Lung (tissue), 11 donors: ENCODE measurements at regions not wholly inside any gene's neighbourhood (a gene's known extent, or its start where the extent isn't known, plus 50 kb on each side); places are given as distances from the start of the nearest gene placed in this dataset.

Experiments used
- ATAC-seq: fragments of 200-7000 bp; cut with Tn5 transposase; one replicate; pipeline ENCODE4 v1.9.1; 2020; ENCODE audit warnings: moderate number of reproducible peaks; ENCODE audit not compliant: insufficient read depth, low FRiP score
- DNase-seq, 3 donors: peaks; one replicate each; pipeline ENCODE4 v3.0.0-alpha.2; 2013 to 2017
- H3K27ac ChIP-seq, 2 donors: one replicate each; pipeline ENCODE4 v1.5.1; 2013; ENCODE audit warnings: mild to moderate bottlenecking in 2 of 2, moderate library complexity in 2 of 2, control low read depth in 1 of 2, inconsistent platforms in 1 of 2, low read depth in 1 of 2, low read length in 1 of 2
- H3K27me3 ChIP-seq, 3 donors: one replicate each; pipeline ENCODE4 v1.5.1; 2013; ENCODE audit warnings: low read length in 2 of 3; ENCODE audit not compliant: control insufficient read depth in 3 of 3, insufficient read depth in 3 of 3
- H3K36me3 ChIP-seq, 4 donors: one replicate each; pipeline ENCODE4 v1.5.1; 2013; ENCODE audit warnings: low read length in 4 of 4, mild to moderate bottlenecking in 1 of 4, moderate library complexity in 1 of 4; ENCODE audit not compliant: control insufficient read depth in 4 of 4, insufficient read depth in 4 of 4
- H3K4me1 ChIP-seq, 5 donors: one replicate each; pipeline ENCODE4 v1.5.1; 2013; ENCODE audit warnings: low read length in 5 of 5, mild to moderate bottlenecking in 2 of 5, moderate library complexity in 1 of 5; ENCODE audit not compliant: control insufficient read depth in 5 of 5, insufficient read depth in 5 of 5
- H3K4me3 ChIP-seq: one replicate; pipeline ENCODE4 v1.5.1; 2013; ENCODE audit warnings: mild to moderate bottlenecking, control low read depth, moderate library complexity
- H3K9ac ChIP-seq, 2 donors: one replicate each; pipeline ENCODE4 v1.5.1; 2013; ENCODE audit warnings: low read length in 2 of 2, control low read depth in 1 of 2; ENCODE audit not compliant: insufficient read depth in 1 of 2
- H3K9me3 ChIP-seq, 4 donors: one replicate each; pipeline ENCODE4 v1.5.1; 2013; ENCODE audit warnings: low read length in 3 of 4, mild to moderate bottlenecking in 1 of 4, moderate library complexity in 1 of 4; ENCODE audit not compliant: control insufficient read depth in 4 of 4, insufficient read depth in 3 of 4
- CTCF ChIP-seq: IDR thresholded peaks from 2 replicates; pipeline ENCODE4 v1.5.1; 2012; ENCODE audit warnings: mild to moderate bottlenecking; ENCODE audit errors: control extremely low read depth, extremely low read depth
- WGBS, 2 donors: extraction: QIAGEN DNeasy Blood & Tissue Kit; methylation state at CpG; one replicate each; pipeline ENCODE4 v1.1.7; 2013; 5-methylcytosine and 5-hydroxymethylcytosine counted together
- donor health status: control.
- donor health status: control.
- donor health status: Bipolar disorder and iron deficiency.
- donor health status: healthy.
- donor health status: DM: yes; HTN: yes; CAD: no.

DNA sequence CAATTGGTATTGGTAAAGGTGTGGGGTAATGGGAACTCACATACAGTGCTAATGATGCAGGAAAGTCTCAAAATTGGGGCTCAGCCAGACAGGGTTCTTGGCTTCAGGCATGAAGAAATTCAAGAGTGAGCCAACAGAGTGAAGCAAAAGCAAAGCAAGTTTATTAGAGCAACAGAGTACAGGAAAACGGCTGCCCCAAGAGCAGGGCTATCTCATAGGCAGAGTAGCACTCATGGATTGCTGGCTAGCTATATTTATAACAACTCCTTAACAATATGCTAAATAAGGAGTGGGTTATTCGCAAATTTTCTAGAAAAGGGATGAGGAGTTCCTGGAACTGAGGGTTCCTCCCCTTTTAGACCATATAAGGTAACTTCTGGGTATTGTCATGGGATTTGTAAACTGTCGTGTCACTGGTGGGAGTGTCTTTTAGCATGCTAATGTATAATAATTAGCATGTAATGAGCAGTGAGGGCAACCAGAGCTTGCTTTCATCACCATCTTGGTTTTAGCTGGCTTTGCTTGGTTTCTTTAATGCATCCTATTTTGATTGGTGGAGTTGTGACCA is 233.8 kb upstream of the NOL4 start:
- ATAC-seq: no peak
- WGBS, 2 donors: 69 to 78% methylated on average over 3 of the region's 3 CpGs
- Histone ChIP-seq H3K36me3 (no peaks in the 10 kb centered on the region), H3K4me1 (no peaks in the 10 kb centered on the region), H3K9ac (no peak overlapping the region), H3K4me3 (no peak overlapping the region), H3K27ac (no peak overlapping the region), H3K9me3 (peaks cover 0 to 3% (median 0%) of the 10 kb centered on the region in 4 donors), H3K27me3 (no peaks in the 10 kb centered on the region)
- no peak for TF ChIP-seq CTCF
- DNase-seq: peak in 1 of 3 donors; percentile 16

DNA sequence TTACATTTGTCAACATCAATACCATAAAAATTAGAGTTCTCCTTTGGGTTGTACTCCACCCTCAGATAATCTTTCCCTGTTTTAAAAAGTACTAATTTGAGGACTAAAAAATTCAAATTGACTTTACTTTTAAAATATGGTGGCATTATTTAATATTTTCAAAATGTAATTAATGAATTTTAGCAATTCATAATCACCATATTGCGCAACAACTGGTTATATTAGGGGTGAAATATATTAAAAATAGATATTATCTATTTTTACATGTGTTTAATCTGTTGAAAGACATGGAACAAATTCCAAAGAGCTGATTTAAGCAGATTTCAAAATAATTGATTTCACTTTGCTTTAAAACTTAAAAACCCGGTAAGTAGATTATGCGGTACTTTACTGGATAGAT is 236.6 kb upstream of the NOL4 start:
- no peak for DNase-seq
- 78 to 81% methylated on average over 3 of the region's 3 CpGs for WGBS, 2 donors
- H3K9me3 ChIP-seq: peaks cover 0 to 3% (median 0%) of the 10 kb centered on the region in 4 donors

GRCh38 chr18:34467058-34467457 is 242.3 kb upstream of the NOL4 start:
- ATAC-seq (no peak), DNase-seq (no peak)
- WGBS, 2 donors: 77 to 92% methylated on average over 1 of the region's 1 CpG
- no peak overlapping the region for H3K9ac ChIP-seq
- H3K9me3 ChIP-seq: peaks cover 0 to 3% (median 0%) of the 10 kb centered on the region in 4 donors
- H3K4me1 ChIP-seq: no peaks in the 10 kb centered on the region
- no peaks in the 10 kb centered on the region for H3K36me3 ChIP-seq
- no peak overlapping the region for H3K27ac ChIP-seq
- no peak overlapping the region for H3K4me3 ChIP-seq
- no peak for TF ChIP-seq CTCF
- no peaks in the 10 kb centered on the region for H3K27me3 ChIP-seq

More for the DNA sequence above, 236.6 kb upstream of the NOL4 start:
- no peak overlapping the region for H3K27ac ChIP-seq
- H3K4me1 ChIP-seq: no peaks in the 10 kb centered on the region
- no peak overlapping the region for H3K9ac ChIP-seq
- ATAC-seq: no peak
- TF ChIP-seq CTCF: no peak
- H3K4me3 ChIP-seq: no peak overlapping the region
- no peaks in the 10 kb centered on the region for H3K36me3 ChIP-seq
- no peaks in the 10 kb centered on the region for H3K27me3 ChIP-seq

GRCh38 chr18:34480162-34480700 is 229.9 kb upstream of the DTNA start:
- ATAC-seq (no peak), DNase-seq (no peak)
- no peak for TF ChIP-seq CTCF
- H3K36me3 ChIP-seq: no peaks in the 10 kb centered on the region
- no peaks in the 10 kb centered on the region for H3K27me3 ChIP-seq
- H3K27ac ChIP-seq: no peak overlapping the region
- 65 to 69% methylated on average over 4 of the region's 4 CpGs for WGBS, 2 donors
- no peak overlapping the region for H3K9ac ChIP-seq
- H3K9me3 ChIP-seq: peaks cover 0 to 2% (median 0%) of the 10 kb centered on the region in 4 donors
- no peak overlapping the region for H3K4me3 ChIP-seq
- H3K4me1 ChIP-seq: no peaks in the 10 kb centered on the region
